H1 (cell line): ENCODE measurements at regions not wholly inside any gene's neighbourhood (a gene's known extent, or its start where the extent isn't known, plus 50 kb on each side); places are given as distances from the start of the nearest gene placed in this dataset.

Source experiments
- ATF2 ChIP-seq: IDR thresholded peaks from 2 replicates; pipeline ENCODE4 v1.6.1; 2012; ENCODE audit warnings: low read length, inconsistent platforms
- POU5F1 ChIP-seq: IDR thresholded peaks from 2 replicates; pipeline ENCODE4 v1.6.1; 2011; ENCODE audit warnings: low read depth, mild to moderate bottlenecking, low read length, moderate library complexity
- SP1 ChIP-seq: IDR thresholded peaks from 2 replicates; pipeline ENCODE4 v1.6.1; 2011; ENCODE audit warnings: low read depth, low read length
- TCF12 ChIP-seq: IDR thresholded peaks from 2 replicates; pipeline ENCODE4 v1.6.1; 2011; ENCODE audit warnings: low read depth, mild to moderate bottlenecking, low read length

DNA sequence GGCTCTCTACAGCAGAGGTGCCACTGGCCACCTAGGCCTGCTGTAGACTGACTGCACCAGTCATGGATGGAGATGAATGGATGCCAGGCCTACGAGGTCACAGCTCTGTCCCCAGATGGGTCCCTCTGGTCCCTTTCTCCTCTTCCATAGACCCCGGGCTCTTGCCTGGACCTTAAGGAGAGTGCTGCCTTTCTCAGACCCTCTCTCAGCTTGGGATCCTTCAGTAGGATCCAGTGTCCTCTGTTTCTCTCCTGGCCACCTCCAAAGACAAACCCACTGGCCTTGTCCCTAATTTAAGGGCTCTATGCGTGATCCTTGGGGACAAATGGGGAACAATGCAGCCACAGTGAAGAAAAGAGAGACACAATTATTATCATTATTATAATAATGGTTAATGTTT lies 189.3 kb upstream of the C16orf82 start (continued):
- no peak for TF ChIP-seq SP1
- no peak for TF ChIP-seq ATF2
- no peak for TF ChIP-seq POU5F1
- TF ChIP-seq TCF12: no peak
